GM21515 (cell line): ENCODE measurements at regions not wholly inside any gene's neighbourhood (a gene's known extent, or its start where the extent isn't known, plus 50 kb on each side); places are given as distances from the start of the nearest gene placed in this dataset.

ENCODE experiments used
- ATAC-seq: cut with Tn5 transposase; IDR thresholded peaks from one replicate; pipeline ENCODE4 v1.9.1; 2021; ENCODE audit not compliant: unreplicated experiment

- ATAC-seq: no peak
These were observed 126.5 kb downstream of the SYF2 start for GRCh38 chr1:25105836-25106235.

DNA sequence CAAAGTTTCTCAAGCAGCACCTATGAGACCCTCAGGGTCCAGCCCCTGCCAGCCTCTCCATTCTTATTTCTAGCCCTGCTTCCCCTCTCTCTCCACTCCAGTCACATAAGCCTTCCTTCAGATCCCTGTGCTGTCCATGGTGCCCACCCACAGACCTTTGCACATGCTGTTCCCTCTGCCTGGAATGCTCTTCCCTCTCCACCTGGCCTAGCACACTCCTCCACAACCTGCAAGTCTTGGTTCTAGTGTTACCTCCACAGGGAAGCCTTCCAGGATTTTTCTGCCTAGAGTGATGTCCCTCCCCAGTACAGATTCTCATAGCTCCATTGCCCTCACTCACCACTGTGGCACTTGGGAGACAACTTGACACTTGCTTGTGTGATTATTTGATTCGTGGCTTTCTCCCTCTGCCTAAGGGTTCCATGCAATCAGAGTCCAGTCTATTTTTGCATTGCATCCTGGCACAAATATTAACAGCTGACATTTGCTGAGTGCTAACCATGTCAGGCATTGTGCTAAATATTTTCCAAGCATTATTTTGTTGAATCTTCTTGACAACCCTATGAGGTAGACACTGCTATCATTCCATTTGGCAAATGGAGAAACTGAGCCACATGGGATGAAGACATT, 127.3 kb downstream of the SYF2 start:
- ATAC-seq: no peak

GRCh38 chr1:25103164-25103795, 129.0 kb downstream of the SYF2 start:
- no peak for ATAC-seq

DNA sequence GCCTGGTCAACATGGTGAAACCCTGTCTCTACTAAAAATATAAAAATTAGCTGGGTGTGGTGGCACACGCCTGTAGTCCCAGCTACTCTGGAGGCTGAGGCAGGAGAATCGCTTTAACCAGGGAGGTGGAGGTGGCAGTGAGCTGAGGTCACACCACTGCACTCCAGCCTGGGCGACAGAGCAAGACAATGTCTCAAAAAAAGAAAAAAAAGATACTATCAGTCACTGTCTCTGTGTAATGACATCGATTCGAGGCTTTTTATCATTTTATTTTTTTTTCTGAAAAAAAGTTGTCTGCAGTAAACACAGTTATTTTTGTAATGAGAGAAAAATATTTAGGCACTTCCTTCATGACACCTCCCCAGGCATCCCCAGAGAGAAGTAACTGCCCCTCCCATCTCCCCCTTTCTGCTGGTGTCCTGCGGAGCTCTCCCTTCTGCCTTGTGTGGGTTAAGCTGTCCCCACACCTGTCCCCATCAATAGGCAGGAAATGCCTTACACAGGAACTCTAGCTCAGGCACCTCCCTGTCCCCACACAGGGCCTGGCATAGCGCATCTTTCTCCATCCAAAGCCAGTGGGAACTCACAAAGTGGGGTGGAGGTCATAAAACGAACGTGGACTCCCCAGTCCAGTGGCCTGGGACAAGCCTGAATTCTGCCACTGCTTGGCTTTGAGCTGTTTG, 132.0 kb downstream of the SYF2 start:
- ATAC-seq: no peak

DNA sequence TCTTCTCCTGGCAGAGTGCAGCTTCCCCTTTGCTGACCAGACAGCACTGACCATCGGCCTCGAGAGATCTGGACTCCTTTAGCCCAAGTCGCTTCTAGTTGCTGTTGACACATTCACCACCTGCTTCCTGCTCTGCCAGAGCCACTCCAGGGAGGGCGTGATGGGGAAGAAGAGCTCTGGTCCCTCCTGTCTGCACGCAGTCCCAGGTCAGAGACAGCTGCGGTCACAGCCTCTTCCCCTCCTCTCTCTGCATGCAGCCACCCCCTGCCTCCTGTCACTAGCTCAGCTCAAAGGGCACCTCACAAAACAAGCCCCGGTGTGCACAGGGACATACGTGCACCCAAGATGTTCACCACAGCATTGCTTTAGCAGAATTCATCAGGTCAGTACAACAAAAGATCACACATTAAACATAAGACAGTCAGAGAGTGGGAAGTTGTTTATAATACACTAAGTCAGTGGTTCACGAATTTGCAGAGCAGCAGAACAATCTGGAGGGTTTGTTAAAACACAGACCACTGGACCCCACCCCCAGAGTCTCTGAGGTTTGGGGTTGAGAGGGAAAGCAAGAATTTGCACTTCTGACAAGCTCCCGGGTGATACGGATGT, 132.9 kb downstream of the SYF2 start:
- ATAC-seq: no peak

DNA sequence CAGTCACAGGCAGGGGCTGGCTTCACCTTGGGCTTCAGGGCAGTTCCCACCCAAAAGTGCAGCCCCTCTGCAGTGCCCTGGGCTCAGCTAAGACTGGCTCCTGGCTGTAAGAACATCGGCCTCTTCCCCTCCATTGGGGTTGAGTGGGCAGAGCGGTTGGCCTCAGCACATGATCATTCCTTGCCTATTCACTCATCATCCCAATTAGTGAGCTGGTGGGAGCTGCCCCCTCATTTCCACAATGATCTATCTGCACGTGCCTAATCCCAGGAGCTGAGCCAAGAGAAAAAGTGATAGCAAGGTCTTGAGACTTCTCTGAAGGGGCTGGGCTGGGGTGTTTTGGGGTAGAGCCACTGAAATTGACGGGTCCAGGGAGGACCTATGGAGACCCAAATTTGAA, 133.6 kb downstream of the SYF2 start:
- no peak for ATAC-seq

GRCh38 chr1:25096307-25097150, 135.8 kb downstream of the SYF2 start:
- no peak for ATAC-seq

GRCh38 chr1:25095635-25096200, 136.6 kb downstream of the SYF2 start:
- no peak for ATAC-seq

DNA sequence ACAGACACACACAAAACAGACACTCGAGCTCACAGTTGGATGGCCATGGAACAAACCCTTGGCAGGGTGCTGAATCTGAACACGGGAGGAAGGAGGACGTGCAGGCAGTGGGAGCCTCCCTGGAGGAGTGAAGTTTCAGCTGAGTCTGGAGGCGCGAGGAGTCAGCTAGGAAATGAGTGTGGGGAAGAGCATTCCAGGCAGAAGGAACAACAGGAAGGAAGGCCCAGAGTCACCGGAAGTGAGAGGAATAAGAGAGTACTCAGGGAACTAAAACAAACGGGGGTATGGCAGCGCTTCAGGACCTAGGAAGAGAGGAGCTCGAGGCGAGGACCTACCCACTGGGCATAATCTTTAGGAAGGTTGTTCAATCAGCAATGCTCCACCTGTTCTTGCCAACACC, 137.3 kb downstream of the SYF2 start:
- no peak for ATAC-seq

DNA sequence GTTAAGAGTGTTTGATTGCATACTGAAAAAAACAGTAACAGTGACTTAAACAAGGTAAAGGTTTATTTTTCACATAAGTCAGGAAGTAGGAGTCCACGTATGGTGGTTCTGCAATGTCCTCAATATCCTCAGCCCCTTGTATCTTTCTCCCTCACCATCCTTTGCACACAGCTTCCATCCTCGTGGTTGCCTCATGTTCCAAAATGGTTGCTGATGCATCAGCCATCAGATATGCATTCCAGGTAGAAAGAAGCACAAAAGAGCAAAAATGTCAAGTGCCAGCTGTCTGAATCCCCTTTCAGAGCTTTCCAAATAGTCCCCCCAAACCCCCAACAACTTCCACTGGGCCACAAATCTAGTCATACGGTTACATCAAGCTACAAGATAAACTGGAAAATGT, 138.1 kb downstream of the SYF2 start:
- no peak for ATAC-seq

GRCh38 chr1:25091658-25092057, 140.6 kb downstream of the SYF2 start:
- no peak for ATAC-seq

GRCh38 chr1:25090707-25091422, 141.4 kb downstream of the SYF2 start:
- ATAC-seq: no peak

DNA sequence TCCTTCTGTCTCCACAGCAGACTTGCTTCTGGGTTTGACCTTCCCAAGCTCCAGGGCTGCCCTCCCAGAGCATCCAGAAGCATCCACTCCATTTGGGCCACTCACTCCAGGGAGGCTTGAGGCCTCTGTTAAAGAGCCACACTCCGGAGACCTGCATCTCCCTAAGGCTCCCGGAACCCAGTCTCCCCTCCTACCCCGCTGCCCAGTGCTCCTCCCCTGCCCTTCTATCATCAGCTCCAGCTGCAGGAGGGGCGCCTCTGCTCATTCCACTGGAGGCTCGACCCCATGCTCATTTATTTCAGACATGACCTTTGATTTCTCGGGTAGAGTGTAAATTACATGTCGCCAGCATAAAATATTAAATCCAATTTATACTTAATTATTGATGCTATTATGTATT, 142.5 kb downstream of the SYF2 start:
- no peak for ATAC-seq

DNA sequence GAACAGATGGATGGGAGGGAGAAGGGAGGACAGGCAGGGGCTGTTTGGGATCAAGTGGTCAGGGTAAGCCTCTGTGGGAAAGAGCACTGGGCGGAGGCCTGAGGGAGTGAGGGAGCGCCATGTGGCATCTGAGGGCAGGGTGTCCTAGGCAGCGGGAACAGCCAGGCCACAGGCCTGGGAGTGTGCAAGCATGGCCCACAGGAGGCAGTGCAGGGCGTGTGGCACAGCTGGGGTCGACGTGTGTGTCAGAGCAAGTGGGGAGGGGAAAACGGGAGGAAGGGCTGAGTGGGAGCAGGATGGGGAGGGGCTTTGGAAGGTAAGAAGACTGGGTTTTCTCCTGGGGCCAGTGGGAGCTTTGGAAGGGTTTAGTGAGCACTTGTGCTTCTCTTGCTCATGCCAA, 143.4 kb downstream of the SYF2 start:
- ATAC-seq: no peak

- no peak for ATAC-seq
These were observed 144.1 kb downstream of the SYF2 start for GRCh38 chr1:25088180-25088701.

- no peak for ATAC-seq
These were observed 145.7 kb downstream of the SYF2 start for GRCh38 chr1:25086518-25087079.

DNA sequence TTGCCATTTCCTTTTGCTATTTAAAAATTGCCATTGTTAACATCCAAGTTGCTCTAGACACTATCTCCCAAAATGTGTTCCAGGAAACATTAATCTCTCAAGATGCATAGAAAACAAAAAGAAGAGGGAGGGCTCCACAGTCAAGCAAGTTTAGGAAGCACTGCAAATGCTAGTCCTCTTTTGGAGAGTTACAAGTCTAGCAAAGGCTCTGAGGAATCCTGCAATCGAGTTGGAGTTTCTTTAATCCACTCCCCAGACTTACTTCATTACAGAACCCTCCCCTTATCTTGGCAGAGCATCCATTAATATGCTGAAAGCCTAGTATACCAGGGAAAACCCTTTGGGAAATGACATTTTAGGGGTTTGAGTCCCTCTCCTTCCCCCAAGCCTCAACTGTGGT, 147.9 kb downstream of the SYF2 start:
- ATAC-seq: no peak

- ATAC-seq: no peak
These were observed 148.6 kb downstream of the SYF2 start for GRCh38 chr1:25083481-25084345.

DNA sequence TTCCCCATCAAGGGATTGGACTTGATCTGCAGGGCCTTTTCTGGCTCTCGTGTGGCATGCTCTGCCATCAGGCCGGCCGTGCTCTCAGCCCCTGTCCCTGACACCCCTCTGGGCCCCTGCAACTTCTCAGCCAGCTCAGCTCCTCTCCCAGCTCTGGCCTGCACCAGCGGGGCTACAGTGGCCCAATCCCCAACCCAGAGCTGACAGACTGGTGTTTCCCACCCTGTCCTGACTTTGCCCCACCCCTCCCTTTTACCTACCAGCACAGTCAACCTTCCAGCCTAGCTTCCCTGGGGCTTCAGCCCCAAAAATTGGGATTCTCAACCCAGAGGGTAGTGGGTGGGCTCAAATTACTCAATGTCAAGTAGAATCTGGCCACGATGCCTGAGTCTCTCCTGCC, 149.3 kb downstream of the SYF2 start:
- ATAC-seq: no peak
